ENCODE measurements at regions not wholly inside any gene's neighbourhood (a gene's known extent, or its start where the extent isn't known, plus 50 kb on each side); places are given as distances from the start of the nearest gene placed in this dataset.

- DNase-seq (no peak), ATAC-seq (no peak)
- Histone ChIP-seq H3K4me1 (no peaks in the 10 kb centered on the region), H3K9me3 (no peaks in the 10 kb centered on the region), H3K27me3 (no peaks in the 10 kb centered on the region), H3K27ac (no peak overlapping the region), H3K4me3 (no peak overlapping the region), H3K36me3 (no peaks in the 10 kb centered on the region)
- no peak for TF ChIP-seq CTCF (IDR thresholded peaks at IDR 0.05)
- no peak for TF ChIP-seq POLR2A (IDR thresholded peaks at IDR 0.05)
- intact Hi-C loops (cut with DNase I), result no loop called here
Measured at GRCh38 chr13:54841682-54842081, 1813.1 kb downstream of the OLFM4 start.

- Histone ChIP-seq H3K27ac (no peak overlapping the region), H3K36me3 (no peaks in the 10 kb centered on the region), H3K4me3 (no peak overlapping the region), H3K27me3 (no peaks in the 10 kb centered on the region), H3K4me1 (no peaks in the 10 kb centered on the region), H3K9me3 (no peaks in the 10 kb centered on the region)
- intact Hi-C loops (cut with DNase I), result no loop called here
- DNase-seq (no peak), ATAC-seq (no peak)
- 41 to 51% (median 46%) methylated on average over 6 of the region's 6 CpGs for WGBS, 4 donors
- no peak for TF ChIP-seq CTCF (IDR thresholded peaks at IDR 0.05)
- no peak for TF ChIP-seq POLR2A (IDR thresholded peaks at IDR 0.05)
Measured at GRCh38 chr13:54845351-54845965, 1816.8 kb downstream of the OLFM4 start.

DNA sequence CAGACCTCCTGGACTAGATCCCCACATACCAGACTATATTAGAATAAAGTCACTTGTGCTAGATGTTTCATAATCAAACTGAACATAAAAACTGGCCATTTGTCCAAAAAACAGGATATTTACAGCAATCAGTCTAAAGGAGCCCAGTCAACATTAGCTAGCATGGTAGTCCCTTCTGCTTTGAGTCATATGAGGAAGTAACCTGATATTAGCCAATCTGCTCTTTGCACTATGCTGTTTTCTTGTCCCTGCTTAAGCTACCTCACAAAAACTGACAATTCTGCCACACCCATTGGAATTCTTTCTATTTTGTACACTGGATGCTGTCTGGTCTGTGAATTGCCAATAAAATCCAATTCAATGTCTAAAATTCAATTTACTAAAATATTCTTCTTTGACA, 1824.2 kb downstream of the OLFM4 start:
- Histone ChIP-seq H3K27ac (no peak overlapping the region), H3K4me3 (no peak overlapping the region), H3K4me1 (no peaks in the 10 kb centered on the region), H3K9me3 (no peaks in the 10 kb centered on the region), H3K27me3 (no peaks in the 10 kb centered on the region), H3K36me3 (no peaks in the 10 kb centered on the region)
- no peak for ATAC-seq
- TF ChIP-seq CTCF (IDR thresholded peaks at IDR 0.05) (no peak), POLR2A (IDR thresholded peaks at IDR 0.05) (no peak)
- DNase-seq, result no peak
- intact Hi-C loops (cut with DNase I), result no loop called here

DNA sequence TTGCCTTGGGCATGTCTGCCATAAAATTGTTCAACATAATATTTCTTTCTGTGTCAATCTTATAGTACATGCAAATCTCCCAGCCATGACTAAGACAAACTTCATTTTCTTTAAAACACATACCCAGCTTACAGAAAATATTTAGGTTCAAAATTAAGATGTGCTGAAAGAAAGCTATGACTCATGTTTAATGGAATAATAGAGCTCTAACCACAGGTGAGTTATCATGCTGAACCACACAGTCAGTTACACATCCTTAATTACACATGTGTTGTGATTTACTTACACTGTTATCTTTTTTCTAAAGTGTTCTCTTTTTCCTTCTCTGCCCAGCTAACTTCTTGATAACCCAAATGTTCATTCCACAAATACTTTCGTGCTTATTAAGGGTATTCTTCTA, 1831.2 kb downstream of the OLFM4 start:
- DNase-seq (no peak), ATAC-seq (no peak)
- Histone ChIP-seq H3K27me3 (no peaks in the 10 kb centered on the region), H3K9me3 (no peaks in the 10 kb centered on the region), H3K36me3 (no peaks in the 10 kb centered on the region), H3K27ac (no peak overlapping the region), H3K4me3 (no peak overlapping the region), H3K4me1 (no peaks in the 10 kb centered on the region)
- intact Hi-C loops (cut with DNase I), result no loop called here
- WGBS, 4 donors, result 60 to 74% (median 69%) methylated on average over 1 of the region's 1 CpG
- TF ChIP-seq POLR2A (IDR thresholded peaks at IDR 0.05), result no peak
- no peak for TF ChIP-seq CTCF (IDR thresholded peaks at IDR 0.05)

Measured in heart left ventricle (tissue), 16 donors.